HTR-8/SVneo (cell line): ENCODE measurements at regions not wholly inside any gene's neighbourhood (a gene's known extent, or its start where the extent isn't known, plus 50 kb on each side); places are given as distances from the start of the nearest gene placed in this dataset.
A peak's percentile ranks its signal among the peaks of the same experiment; 100 is the strongest.

Experiments used
- DNase-seq: peaks from one replicate; pipeline ENCODE4 v3.0.0; 2011; ENCODE audit warnings: low spot score, mixed read lengths; ENCODE audit not compliant: insufficient read length
- FAIRE-seq: peaks from 2 replicates; lab custom pipeline; 2011; peaks lifted over from hg19 to GRCh38; lab: Jason Lieb, UNC

GRCh38 chr20:10724449-10725173, 50.8 kb upstream of the JAG1 start:
- FAIRE-seq (no peak), DNase-seq (no peak)

- DNase-seq, result no peak
- no peak for FAIRE-seq
Measured at GRCh38 chr20:10728873-10729670, 55.3 kb upstream of the JAG1 start.

GRCh38 chr20:10729785-10730184, 56.0 kb upstream of the JAG1 start:
- FAIRE-seq (no peak), DNase-seq (no peak)

- no peak for DNase-seq
- no peak for FAIRE-seq
Measured at GRCh38 chr20:10730629-10731183, 56.9 kb upstream of the JAG1 start.

GRCh38 chr20:10731190-10731965, 57.6 kb upstream of the JAG1 start:
- FAIRE-seq (no peak), DNase-seq (peak; percentile 25)

GRCh38 chr20:10733122-10733521, 59.3 kb upstream of the JAG1 start:
- DNase-seq (no peak), FAIRE-seq (no peak)

- DNase-seq (no peak), FAIRE-seq (no peak)
Measured at GRCh38 chr20:10735195-10735949, 61.6 kb upstream of the JAG1 start.

- no peak for FAIRE-seq
- DNase-seq, result no peak
Measured at GRCh38 chr20:10739134-10739533, 65.3 kb upstream of the JAG1 start.

- FAIRE-seq (no peak), DNase-seq (no peak)
Measured at GRCh38 chr20:10739566-10739965, 65.8 kb upstream of the JAG1 start.

GRCh38 chr20:10741060-10741459, 67.3 kb upstream of the JAG1 start:
- DNase-seq, result no peak
- FAIRE-seq, result no peak

- DNase-seq (no peak), FAIRE-seq (no peak)
Measured at GRCh38 chr20:10745790-10746189, 72.0 kb upstream of the JAG1 start.

- no peak for FAIRE-seq
Measured at GRCh38 chr20:10747019-10747418, 73.2 kb upstream of the JAG1 start.

GRCh38 chr20:10749084-10749483, 75.3 kb upstream of the JAG1 start:
- FAIRE-seq (no peak), DNase-seq (no peak)

More at GRCh38 chr20:10747019-10747418, 73.2 kb upstream of the JAG1 start:
- DNase-seq, result no peak

GRCh38 chr20:10752206-10752605, 78.4 kb upstream of the JAG1 start:
- FAIRE-seq (no peak), DNase-seq (no peak)

- no peak for DNase-seq
- FAIRE-seq, result no peak
Measured at GRCh38 chr20:10754824-10755223, 81.0 kb upstream of the JAG1 start.

- DNase-seq (no peak), FAIRE-seq (no peak)
Measured at GRCh38 chr20:10758446-10758845, 84.6 kb upstream of the JAG1 start.

- DNase-seq (no peak), FAIRE-seq (no peak)
Measured at GRCh38 chr20:10761232-10761631, 87.4 kb upstream of the JAG1 start.

GRCh38 chr20:10761786-10762185, 88.0 kb upstream of the JAG1 start:
- no peak for FAIRE-seq

GRCh38 chr20:10762216-10762615, 88.4 kb upstream of the JAG1 start:
- no peak for DNase-seq
- no peak for FAIRE-seq

More at GRCh38 chr20:10761786-10762185, 88.0 kb upstream of the JAG1 start:
- no peak for DNase-seq

- DNase-seq (no peak), FAIRE-seq (no peak)
Measured at GRCh38 chr20:10763112-10763511, 89.3 kb upstream of the JAG1 start.
